CD4-positive, alpha-beta T cell (primary cell): ENCODE measurements at regions not wholly inside any gene's neighbourhood (a gene's known extent, or its start where the extent isn't known, plus 50 kb on each side); places are given as distances from the start of the nearest gene placed in this dataset.
"Not testable (repeated sequence)": the region's sequence is repeated elsewhere in the genome, so short reads cannot be mapped to it uniquely, and the experiment has no call there.

Experiments used
- ATAC-seq: fragments of 200-7000 bp; cut with Tn5 transposase; one replicate; pipeline ENCODE4 v1.10.0; 2022; ENCODE audit warnings: mild to moderate bottlenecking; ENCODE audit not compliant: poor library complexity
- CTCF ChIA-PET: fragments of 350-600 bp; sonication (Branson Sonifier 250); formaldehyde crosslinking; loops from one replicate; lab custom pipeline; 2021; ENCODE audit warnings: antibody characterized with exemption, inconsistent platforms; lab: Charles Lee
- POLR2A ChIA-PET: fragments of 350-600 bp; sonication (Branson Sonifier 250); formaldehyde crosslinking; loops from one replicate; lab custom pipeline; 2021; ENCODE audit warnings: antibody characterized with exemption, inconsistent platforms; lab: Charles Lee
- DNase-seq, 14 experiments: peaks; one replicate each; pipeline ENCODE4 v3.0.0-alpha.2; 2013 to 2020; ENCODE audit warnings: mixed read lengths in 2 of 14
- H3K27ac ChIP-seq, 2 donors: one replicate each; pipeline versions ENCODE4 v1.5.1 to v1.7.0; 2013; ENCODE audit warnings: low read length in 2 of 2, low read depth in 1 of 2, mild to moderate bottlenecking in 1 of 2
- H3K27me3 ChIP-seq, 2 experiments: 1 replicate in 1 of 2; 2 replicates in 1 of 2; pipeline versions ENCODE4 v1.6.1 to v1.7.0; 2013; ENCODE audit warnings: low read length in 2 of 2, control low read depth in 1 of 2, mild to moderate bottlenecking in 1 of 2, moderate library complexity in 1 of 2; ENCODE audit not compliant: insufficient read depth in 2 of 2, control insufficient read depth in 1 of 2
- H3K36me3 ChIP-seq: one replicate; pipeline ENCODE4 v1.6.1; 2013; ENCODE audit warnings: low read length, control low read depth; ENCODE audit not compliant: insufficient read depth
- H3K4me1 ChIP-seq: one replicate; pipeline ENCODE4 v1.6.1; 2013; ENCODE audit warnings: low read length, control low read depth; ENCODE audit not compliant: insufficient read depth
- H3K4me3 ChIP-seq: one replicate; pipeline ENCODE4 v1.5.1; 2013; ENCODE audit warnings: mild to moderate bottlenecking, low read length, moderate library complexity
- H3K9me3 ChIP-seq, 2 experiments: 1 replicate in 1 of 2; 2 replicates in 1 of 2; pipeline versions ENCODE4 v1.6.1 to v1.7.0; 2013; ENCODE audit warnings: low read length in 2 of 2, mild to moderate bottlenecking in 2 of 2, control low read depth in 1 of 2, moderate library complexity in 1 of 2; ENCODE audit not compliant: control insufficient read depth in 1 of 2, insufficient read depth in 1 of 2
- H3K27ac Mint-ChIP-seq: one replicate; pipeline ENCODE4 v1.8.0; 2020; ENCODE audit warnings: mixed read lengths
- H3K27me3 Mint-ChIP-seq: one replicate; pipeline ENCODE4 v1.8.0; 2021; ENCODE audit warnings: mixed read lengths
- H3K36me3 Mint-ChIP-seq: one replicate; pipeline ENCODE4 v1.8.0; 2021; ENCODE audit warnings: low read depth, mixed read lengths
- H3K4me1 Mint-ChIP-seq: one replicate; pipeline ENCODE4 v1.8.0; 2021; ENCODE audit warnings: low read depth, mixed read lengths
- H3K4me3 Mint-ChIP-seq: one replicate; pipeline ENCODE4 v1.8.0; 2020; ENCODE audit warnings: mild to moderate bottlenecking, mixed read lengths
- H3K9me3 Mint-ChIP-seq: one replicate; pipeline ENCODE4 v1.8.0; 2020; ENCODE audit warnings: mixed read lengths
- CTCF ChIP-seq: fragments of 200-600 bp; IDR thresholded peaks from one replicate; pipeline ENCODE4 v1.8.0; 2022; ENCODE audit warnings: antibody characterized with exemption, mild to moderate bottlenecking
- intact Hi-C, 2 experiments: fragments of 100-400 bp; cut with DNase I in 1 of 2; cut with micrococcal nuclease in 1 of 2; formaldehyde crosslinking; loops; one replicate each; pipeline versions ENCODE4 v1.15.1 to v1.9.0; 2023 to 2025; cut with DNase I, micrococcal nuclease

- CTCF ChIA-PET = no interaction called here
Observed at GRCh38 chr7:29627631-29628030, 64.0 kb downstream of the PRR15 start.

DNA sequence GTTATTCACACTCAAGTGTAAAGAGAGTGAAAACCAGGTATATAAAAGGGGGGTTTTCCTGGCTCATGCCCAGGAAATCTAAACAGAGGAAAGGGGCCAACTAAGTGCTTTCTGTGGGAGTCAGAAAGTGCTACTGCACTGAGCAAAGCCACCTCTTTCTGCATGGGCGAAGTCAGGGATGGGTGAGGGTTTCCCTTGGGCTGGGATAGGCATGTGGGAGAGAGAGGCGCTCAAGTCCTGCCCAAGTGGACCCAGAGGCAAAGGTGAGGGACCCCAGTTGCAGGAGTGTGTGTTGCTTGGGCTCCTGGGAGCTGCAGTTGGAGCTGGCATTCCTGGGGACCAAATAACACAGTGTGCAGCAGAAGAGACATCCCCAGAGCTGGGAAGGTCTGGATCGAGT lies 65.9 kb downstream of the PRR15 start:
- intact Hi-C loops = no loop called here
- Mint-ChIP-seq H3K36me3 (no peaks in the 10 kb centered on the region), H3K4me3 (no peak overlapping the region), H3K27ac (no peak overlapping the region), H3K9me3 (no peaks in the 10 kb centered on the region), H3K27me3 (peaks cover 17% of the 10 kb centered on the region), H3K4me1 (no peaks in the 10 kb centered on the region)
- no peaks in the 10 kb centered on the region for H3K9me3 ChIP-seq
- CTCF ChIA-PET = no interaction called here
- H3K4me1 ChIP-seq = no peaks in the 10 kb centered on the region
- DNase-seq = no peak
- H3K27me3 ChIP-seq = no peaks in the 10 kb centered on the region
- H3K36me3 ChIP-seq = no peaks in the 10 kb centered on the region
- ATAC-seq = no peak
- POLR2A ChIA-PET = no interaction called here
- H3K4me3 ChIP-seq = no peak overlapping the region
- no peak overlapping the region for H3K27ac ChIP-seq
- TF ChIP-seq CTCF = no peak

More at GRCh38 chr7:29627631-29628030, 64.0 kb downstream of the PRR15 start:
- H3K27ac ChIP-seq = no peak overlapping the region
- no peak for ATAC-seq
- POLR2A ChIA-PET = no interaction called here
- no peak overlapping the region for H3K27ac Mint-ChIP-seq
- H3K36me3 Mint-ChIP-seq = no peaks in the 10 kb centered on the region
- no peaks in the 10 kb centered on the region for H3K4me1 ChIP-seq
- H3K9me3 ChIP-seq = no peaks in the 10 kb centered on the region
- no peak for TF ChIP-seq CTCF
- peaks cover 22% of the 10 kb centered on the region for H3K27me3 Mint-ChIP-seq
- no peaks in the 10 kb centered on the region for H3K9me3 Mint-ChIP-seq
- H3K27me3 ChIP-seq = no peaks in the 10 kb centered on the region
- no peaks in the 10 kb centered on the region for H3K4me1 Mint-ChIP-seq
- no peak overlapping the region for H3K4me3 ChIP-seq
- H3K4me3 Mint-ChIP-seq = no peak overlapping the region
- H3K36me3 ChIP-seq = no peaks in the 10 kb centered on the region
- no peak for DNase-seq
- intact Hi-C loops = no loop called here

DNA sequence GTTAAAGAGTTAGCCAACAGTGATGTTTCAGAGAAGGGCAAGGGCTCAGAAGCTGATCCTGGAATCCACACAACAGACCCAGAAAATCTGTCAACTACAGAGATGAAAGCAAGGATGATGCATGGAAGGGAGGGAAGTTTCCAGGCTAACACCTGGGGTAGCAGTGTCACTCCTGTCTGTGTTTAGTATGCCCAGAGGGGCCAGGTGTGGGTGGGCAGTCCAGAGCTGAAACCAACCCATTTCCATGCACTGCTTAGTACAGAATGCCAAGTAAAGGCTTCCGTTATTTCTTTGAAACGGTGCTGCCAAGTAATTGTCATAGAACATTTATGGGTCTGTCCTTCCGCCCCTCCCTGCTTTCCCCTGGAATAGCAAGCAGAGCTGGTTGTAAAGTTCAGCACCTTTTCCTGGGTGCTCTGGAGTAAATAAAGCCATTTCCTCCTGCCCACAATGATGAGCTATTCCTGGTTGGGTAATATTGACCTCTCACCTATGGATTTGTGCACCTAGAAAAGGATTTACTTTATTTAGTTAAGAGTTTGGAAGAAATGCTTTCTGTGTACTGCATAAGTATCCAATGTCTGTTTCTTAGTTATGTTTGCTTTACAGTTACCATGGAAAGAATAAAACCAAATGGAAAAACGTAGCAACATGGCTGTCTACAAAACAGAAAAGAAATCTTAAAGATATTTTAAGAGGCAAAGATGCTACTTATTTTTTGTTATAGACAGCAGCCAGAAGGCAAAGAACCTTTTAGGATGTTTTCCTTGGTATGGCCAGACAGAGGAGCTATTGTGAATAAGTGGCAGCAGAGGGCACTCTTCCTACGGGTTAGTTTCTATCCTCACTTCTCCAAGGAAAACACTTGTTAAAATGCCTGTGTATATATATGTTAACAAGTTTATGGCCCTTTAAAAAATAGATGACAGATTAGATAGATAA lies 71.7 kb downstream of the PRR15 start:
- H3K4me3 ChIP-seq, H3K9me3 ChIP-seq, H3K27me3 ChIP-seq, H3K9me3 Mint-ChIP-seq, H3K4me3 Mint-ChIP-seq, POLR2A ChIA-PET, ATAC-seq, H3K27me3 Mint-ChIP-seq, H3K4me1 Mint-ChIP-seq, H3K36me3 ChIP-seq, H3K4me1 ChIP-seq, H3K27ac Mint-ChIP-seq, H3K36me3 Mint-ChIP-seq, H3K27ac ChIP-seq, CTCF ChIA-PET: not testable (repeated sequence)
- DNase-seq = peak in 1 of 14 experiments; percentile 9
- intact Hi-C loops = loop anchor here (5.0 kb wide), 2 partner anchors 282 to 287 kb away; no protein-coding TSS in a partner anchor
